DMS 273 treated with DMSO at 0.1 percent for 48 hours (cell line): ENCODE measurements at regions not wholly inside any gene's neighbourhood (a gene's known extent, or its start where the extent isn't known, plus 50 kb on each side); places are given as distances from the start of the nearest gene placed in this dataset.
A peak's percentile ranks its signal among the peaks of the same experiment; 100 is the strongest.

ENCODE experiments used
- DNase-seq: peaks from one replicate; lab custom pipeline; 2025; lab: John Stamatoyannopoulos, UW

- DNase-seq: no peak
Measured at GRCh38 chr5:82358457-82358856, 80.3 kb upstream of the RPS23 start.

GRCh38 chr5:82356808-82357671 lies 78.9 kb upstream of the RPS23 start:
- no peak for DNase-seq

GRCh38 chr5:82356021-82356420 lies 77.9 kb upstream of the RPS23 start:
- DNase-seq: no peak

- no peak for DNase-seq
Measured at GRCh38 chr5:82355496-82355895, 77.3 kb upstream of the RPS23 start.

- DNase-seq: no peak
Measured at GRCh38 chr5:82355053-82355452, 76.9 kb upstream of the RPS23 start.

- no peak for DNase-seq
Measured at GRCh38 chr5:82354543-82354942, 76.4 kb upstream of the RPS23 start.

GRCh38 chr5:82353522-82353921 lies 75.4 kb upstream of the RPS23 start:
- DNase-seq: no peak

- no peak for DNase-seq
Measured at GRCh38 chr5:82352146-82352791, 74.1 kb upstream of the RPS23 start.

- peak; percentile 14 for DNase-seq
Measured at GRCh38 chr5:82351754-82352145, 73.6 kb upstream of the RPS23 start.

- no peak for DNase-seq
Measured at GRCh38 chr5:82351297-82351696, 73.1 kb upstream of the RPS23 start.

GRCh38 chr5:82349652-82350051 lies 71.5 kb upstream of the RPS23 start:
- no peak for DNase-seq

GRCh38 chr5:82348784-82349425 lies 70.8 kb upstream of the RPS23 start:
- DNase-seq: no peak

GRCh38 chr5:82347201-82347865 lies 69.2 kb upstream of the RPS23 start:
- no peak for DNase-seq

GRCh38 chr5:82346399-82347165 lies 68.4 kb upstream of the RPS23 start:
- no peak for DNase-seq

- DNase-seq: no peak
Measured at GRCh38 chr5:82345108-82345507, 67.0 kb upstream of the RPS23 start.

GRCh38 chr5:82341325-82341724 lies 63.2 kb upstream of the RPS23 start:
- no peak for DNase-seq

GRCh38 chr5:82340799-82341198 lies 62.6 kb upstream of the RPS23 start:
- DNase-seq: no peak

GRCh38 chr5:82339792-82340191 lies 61.6 kb upstream of the RPS23 start:
- DNase-seq: no peak

- no peak for DNase-seq
Measured at GRCh38 chr5:82338771-82339373, 60.7 kb upstream of the RPS23 start.

GRCh38 chr5:82336959-82337351 lies 58.8 kb upstream of the RPS23 start:
- DNase-seq: no peak

- no peak for DNase-seq
Measured at GRCh38 chr5:82336226-82336958, 58.2 kb upstream of the RPS23 start.
